GM20431 (cell line): ENCODE measurements at regions not wholly inside any gene's neighbourhood (a gene's known extent, or its start where the extent isn't known, plus 50 kb on each side); places are given as distances from the start of the nearest gene placed in this dataset.
"Not testable (repeated sequence)": the region's sequence is repeated elsewhere in the genome, so short reads cannot be mapped to it uniquely, and the experiment has no call there.

ENCODE experiments used
- in situ Hi-C: fragments of 300-500 bp; cut with MseI, MboI; formaldehyde crosslinking; loops from one replicate; pipeline ENCODE4 v1.15.0; 2020; ENCODE audit warnings: low sequenced_read_pairs; ENCODE audit not compliant: unreplicated experiment

DNA sequence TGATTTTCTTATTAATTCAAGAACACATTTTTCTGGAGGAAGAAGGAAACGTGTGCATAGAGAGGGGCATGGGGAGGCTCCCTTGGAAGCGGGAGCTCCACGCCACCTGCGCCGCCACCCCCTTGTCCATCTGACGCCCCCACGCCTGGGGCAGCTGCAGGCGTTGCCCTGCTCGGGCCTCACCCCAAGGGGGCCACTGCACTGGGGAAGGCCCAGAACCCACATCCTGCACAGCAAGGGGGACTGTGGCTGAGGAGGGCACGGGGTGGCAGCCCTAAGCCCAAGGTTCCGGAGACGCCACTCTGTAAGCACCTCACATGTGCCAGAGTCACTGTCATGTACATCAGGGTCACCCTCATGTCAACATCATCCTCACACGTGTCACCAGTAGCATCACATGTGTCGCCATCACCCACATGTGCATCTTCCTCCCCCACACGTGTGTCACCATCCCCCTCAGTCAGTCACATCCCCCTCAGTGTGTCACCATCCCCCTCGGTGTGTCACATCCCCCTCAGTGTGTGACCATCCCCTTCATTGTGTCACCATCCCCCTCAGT lies 486.7 kb upstream of the SALL3 start:
- in situ Hi-C loops, result no loop called here

DNA sequence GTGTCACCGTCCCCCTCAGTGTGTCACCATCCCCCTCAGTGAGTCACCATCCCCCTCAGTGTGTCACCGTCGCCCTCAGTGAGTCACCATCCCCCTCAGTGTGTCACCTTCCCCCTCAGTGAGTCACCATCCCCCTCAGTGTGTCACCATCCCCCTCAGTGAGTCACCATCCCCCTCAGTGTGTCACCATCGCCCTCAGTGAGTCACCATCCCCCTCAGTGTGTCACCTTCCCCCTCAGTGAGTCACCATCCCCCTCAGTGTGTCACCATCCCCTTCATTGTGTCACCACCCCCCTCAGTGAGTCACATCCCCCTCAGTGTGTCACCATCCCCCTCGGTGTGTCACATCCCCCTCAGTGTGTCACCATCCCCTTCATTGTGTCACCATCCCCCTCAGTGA lies 486.1 kb upstream of the SALL3 start:
- in situ Hi-C loops, result not testable (repeated sequence)

- in situ Hi-C loops, result no loop called here
Observed at GRCh38 chr18:78494204-78495085, 485.2 kb upstream of the SALL3 start.

- in situ Hi-C loops, result no loop called here
Observed at GRCh38 chr18:78495550-78495949, 484.1 kb upstream of the SALL3 start.

GRCh38 chr18:78496079-78496478 lies 483.5 kb upstream of the SALL3 start:
- in situ Hi-C loops, result no loop called here

DNA sequence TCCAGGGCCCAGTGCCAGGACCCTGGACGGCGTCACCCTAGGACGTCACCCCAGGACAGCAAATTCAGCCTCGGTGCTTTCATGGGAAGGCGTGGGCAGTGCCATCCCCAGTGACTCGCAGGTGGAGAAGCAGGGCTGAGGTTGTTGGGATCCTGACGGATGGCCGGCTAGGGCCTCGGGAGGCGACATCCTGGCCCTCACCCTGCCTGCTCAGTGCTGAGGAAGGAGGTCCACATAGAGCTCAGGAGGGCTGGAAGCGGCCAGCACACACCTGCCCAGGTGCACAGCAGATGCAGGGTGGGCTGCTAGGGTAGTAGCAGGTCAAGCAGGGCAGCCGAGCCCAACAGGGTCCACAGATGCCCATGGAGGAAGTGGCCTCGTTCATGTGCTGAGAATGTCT lies 482.0 kb upstream of the SALL3 start:
- in situ Hi-C loops, result no loop called here

DNA sequence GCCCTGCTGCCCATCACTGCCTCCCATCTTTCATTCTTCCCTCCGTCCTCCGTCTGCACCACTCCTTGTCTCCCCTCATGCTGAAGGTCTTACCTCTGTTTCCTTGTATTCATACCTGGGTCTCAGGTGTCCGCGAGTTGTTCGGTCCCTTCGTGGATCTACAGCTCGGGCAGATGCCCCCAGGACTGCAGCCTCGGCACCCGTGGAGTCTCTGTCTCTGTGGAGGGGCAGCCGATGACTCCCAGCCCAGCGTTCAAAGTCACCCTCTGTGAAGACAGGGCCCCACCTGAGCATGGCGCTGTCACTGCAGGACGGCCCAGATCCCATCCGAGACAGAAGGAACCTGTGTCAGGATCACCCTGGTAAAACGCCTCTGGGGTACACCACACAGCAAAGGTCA lies 480.0 kb upstream of the SALL3 start:
- in situ Hi-C loops, result no loop called here

DNA sequence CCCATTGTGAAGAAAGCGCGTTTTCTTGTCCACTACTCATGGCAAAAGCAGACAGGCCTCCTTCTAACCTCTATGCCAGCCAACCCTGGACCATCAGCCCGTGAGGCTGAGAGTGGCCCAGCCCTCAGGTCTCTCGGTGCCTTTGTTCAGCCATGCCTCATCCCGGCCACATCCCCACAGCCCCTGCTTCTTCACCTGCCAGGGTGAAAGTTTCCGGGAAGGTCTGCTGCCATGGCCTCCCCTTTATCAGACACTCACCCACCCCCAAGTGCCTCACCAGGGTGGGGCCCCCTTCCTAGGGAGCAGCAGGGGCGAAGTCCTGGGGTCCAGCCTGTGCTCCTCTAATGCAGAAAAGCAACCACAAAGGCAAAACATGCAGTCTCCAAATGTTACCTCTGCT lies 478.4 kb upstream of the SALL3 start:
- in situ Hi-C loops, result no loop called here

- in situ Hi-C loops, result no loop called here
Observed at GRCh38 chr18:78503129-78503528, 476.5 kb upstream of the SALL3 start.

- in situ Hi-C loops, result no loop called here
Observed at GRCh38 chr18:78505851-78506461, 473.7 kb upstream of the SALL3 start.

DNA sequence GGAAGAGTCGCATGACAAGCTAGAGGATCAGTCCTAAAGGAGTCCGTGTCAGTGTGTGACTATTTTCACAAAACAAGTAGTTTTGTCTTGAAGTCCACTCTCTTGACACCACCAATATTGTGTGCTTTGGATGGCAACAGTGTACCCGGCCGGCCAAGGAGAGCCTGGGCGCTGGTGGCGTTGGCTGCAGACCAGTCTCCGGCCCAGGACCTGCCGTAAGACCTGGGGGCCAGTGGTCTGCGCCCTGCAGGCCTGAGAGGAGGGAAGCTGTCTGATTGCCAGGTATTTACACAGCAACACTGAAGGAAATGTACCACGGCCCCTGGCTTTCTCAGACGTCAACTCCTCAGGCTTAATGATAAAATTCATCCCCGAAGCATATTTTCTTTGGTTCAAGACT lies 472.4 kb upstream of the SALL3 start:
- in situ Hi-C loops, result no loop called here

DNA sequence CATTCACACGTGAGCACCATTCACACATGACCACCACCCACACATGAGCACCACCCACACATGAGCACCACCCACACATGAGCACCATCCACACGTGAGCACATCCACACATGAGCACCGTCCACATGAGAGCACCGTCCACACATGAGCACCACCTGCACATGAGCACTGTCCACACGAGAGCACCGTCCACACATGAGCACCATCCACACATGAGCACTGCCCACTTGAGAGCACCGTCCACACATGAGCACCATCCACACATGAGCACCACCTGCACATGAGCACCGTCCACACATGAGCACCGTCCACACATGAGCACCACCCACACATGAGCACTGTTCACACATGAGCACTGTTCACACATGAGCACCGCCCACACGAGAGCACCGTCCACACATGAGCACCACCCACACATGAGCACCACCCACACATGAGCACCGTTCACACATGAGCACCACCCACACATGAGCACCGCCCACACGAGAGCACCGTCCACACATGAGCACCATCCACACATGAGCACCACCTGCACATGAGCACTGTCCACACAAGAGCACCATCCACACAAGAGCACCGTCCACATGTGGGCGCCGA lies 471.3 kb upstream of the SALL3 start:
- in situ Hi-C loops, result not testable (repeated sequence)

DNA sequence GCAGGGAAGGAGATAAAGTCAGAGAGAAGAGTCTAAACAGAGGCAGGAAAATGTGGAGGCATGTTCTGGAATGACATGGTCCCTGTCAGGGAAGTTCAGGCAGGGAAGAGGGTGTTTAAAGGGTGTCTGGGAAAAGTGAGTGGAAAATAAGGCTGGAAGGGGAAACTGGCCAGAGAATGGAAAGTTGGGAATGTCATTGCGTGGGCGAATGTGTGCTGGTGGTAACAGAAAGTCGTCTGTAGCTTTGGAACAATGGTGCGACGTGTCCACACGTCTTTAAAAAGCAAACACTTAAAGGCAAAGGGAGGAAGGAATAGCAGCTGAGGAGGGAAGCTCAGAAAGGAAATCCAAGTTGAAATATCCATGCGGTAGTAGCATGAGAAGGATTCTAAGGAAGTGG lies 469.5 kb upstream of the SALL3 start:
- in situ Hi-C loops, result no loop called here

DNA sequence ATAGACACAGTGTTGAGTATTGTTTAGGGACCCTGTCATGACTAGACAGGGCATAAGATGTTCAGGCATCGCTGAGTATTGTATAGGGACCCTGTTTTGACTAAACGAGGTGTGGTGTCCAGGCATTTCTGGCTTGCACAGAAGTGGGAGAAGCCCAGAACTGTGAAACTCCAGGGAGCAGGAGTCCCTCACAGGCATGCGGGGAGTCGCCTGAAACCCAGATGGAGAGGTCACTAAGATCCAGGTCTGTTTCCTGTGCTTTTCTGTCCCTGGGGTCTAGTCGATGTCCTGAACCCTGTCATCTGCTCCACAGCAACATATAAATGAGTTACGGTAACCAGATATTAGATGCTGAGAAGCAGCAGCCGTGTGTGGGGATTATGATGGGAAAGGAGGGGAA lies 469.0 kb upstream of the SALL3 start:
- in situ Hi-C loops, result no loop called here

GRCh38 chr18:78511666-78512601 lies 467.7 kb upstream of the SALL3 start:
- in situ Hi-C loops, result no loop called here

GRCh38 chr18:78514910-78515670 lies 464.5 kb upstream of the SALL3 start:
- in situ Hi-C loops, result no loop called here

GRCh38 chr18:78517328-78517727 lies 462.3 kb upstream of the SALL3 start:
- in situ Hi-C loops, result no loop called here

DNA sequence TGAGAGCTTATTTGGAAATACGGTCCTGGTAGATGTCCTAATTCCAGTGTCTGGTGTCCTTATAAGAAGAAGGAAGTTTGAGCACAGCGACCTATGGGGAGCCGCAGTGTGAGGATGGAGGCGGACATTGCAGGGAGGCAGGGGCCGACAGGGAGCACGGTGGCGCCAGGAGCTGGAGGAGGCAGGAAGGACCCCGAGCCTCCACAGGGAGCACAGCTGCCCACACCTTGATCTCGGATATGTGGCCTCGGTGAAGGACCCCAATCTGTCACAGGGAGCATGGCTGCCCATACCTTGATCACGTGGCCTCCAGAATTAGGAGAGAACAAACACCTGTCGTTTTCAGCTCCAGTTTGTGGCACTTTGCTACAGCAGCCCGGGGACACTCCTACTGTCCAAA lies 461.6 kb upstream of the SALL3 start:
- in situ Hi-C loops, result no loop called here

DNA sequence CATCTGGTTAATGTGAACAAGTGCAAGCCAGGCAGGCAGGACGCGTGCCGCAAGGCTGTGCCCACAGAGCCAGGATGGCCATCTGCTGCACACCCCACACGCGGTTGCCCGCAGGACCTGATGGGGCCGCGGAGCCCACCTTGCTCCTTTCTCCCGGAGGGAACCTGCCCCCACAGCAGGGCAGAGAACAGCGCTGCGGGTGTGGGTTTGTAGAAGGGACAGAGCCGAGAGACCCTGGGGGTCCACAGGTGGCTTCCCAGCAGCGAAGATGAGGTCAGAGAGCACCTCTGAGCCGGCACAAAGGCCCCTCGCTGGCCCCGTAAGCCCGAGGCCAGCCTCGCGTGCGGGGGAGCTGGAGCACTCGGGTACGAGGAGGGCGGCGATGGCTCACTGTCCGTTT lies 460.8 kb upstream of the SALL3 start:
- in situ Hi-C loops, result no loop called here
